GM21423 (cell line): ENCODE measurements at regions not wholly inside any gene's neighbourhood (a gene's known extent, or its start where the extent isn't known, plus 50 kb on each side); places are given as distances from the start of the nearest gene placed in this dataset.

Source experiments
- ATAC-seq: cut with Tn5 transposase; IDR thresholded peaks from one replicate; pipeline ENCODE4 v1.9.1; 2021; ENCODE audit warnings: mild to moderate bottlenecking, moderate library complexity; ENCODE audit not compliant: unreplicated experiment

- no peak for ATAC-seq
These were observed 75.7 kb upstream of the LHX1 start for GRCh38 chr17:36861531-36861930.

GRCh38 chr17:36862116-36862920 lies 75.0 kb upstream of the LHX1 start:
- ATAC-seq, result no peak

GRCh38 chr17:36863131-36863530 lies 74.1 kb upstream of the LHX1 start:
- ATAC-seq, result no peak

- ATAC-seq, result no peak
These were observed 73.3 kb upstream of the LHX1 start for GRCh38 chr17:36863676-36864612.

- ATAC-seq, result no peak
These were observed 72.3 kb upstream of the LHX1 start for GRCh38 chr17:36864827-36865430.

GRCh38 chr17:36867716-36868341 lies 69.4 kb upstream of the LHX1 start:
- ATAC-seq, result no peak

- no peak for ATAC-seq
These were observed 68.5 kb upstream of the LHX1 start for GRCh38 chr17:36868777-36869176.

GRCh38 chr17:36869441-36869840 lies 67.8 kb upstream of the LHX1 start:
- ATAC-seq, result no peak

GRCh38 chr17:36869856-36870719 lies 67.2 kb upstream of the LHX1 start:
- no peak for ATAC-seq

GRCh38 chr17:36870720-36870999 lies 66.6 kb upstream of the LHX1 start:
- ATAC-seq, result no peak

GRCh38 chr17:36875698-36876293 lies 61.5 kb upstream of the LHX1 start:
- ATAC-seq, result no peak

- no peak for ATAC-seq
These were observed 60.3 kb upstream of the LHX1 start for GRCh38 chr17:36876966-36877365.

- ATAC-seq, result no peak
These were observed 59.5 kb upstream of the LHX1 start for GRCh38 chr17:36877771-36878170.

- no peak for ATAC-seq
These were observed 59.1 kb upstream of the LHX1 start for GRCh38 chr17:36878216-36878615.

- no peak for ATAC-seq
These were observed 58.2 kb upstream of the LHX1 start for GRCh38 chr17:36879027-36879426.

GRCh38 chr17:36879624-36880131 lies 57.6 kb upstream of the LHX1 start:
- no peak for ATAC-seq

- ATAC-seq, result no peak
These were observed 56.9 kb upstream of the LHX1 start for GRCh38 chr17:36880268-36880905.

- ATAC-seq, result no peak
These were observed 56.0 kb upstream of the LHX1 start for GRCh38 chr17:36881323-36881722.

GRCh38 chr17:36884495-36885152 lies 52.7 kb upstream of the LHX1 start:
- no peak for ATAC-seq
